Fibroblast of skin of left biceps (primary cell): ENCODE measurements at regions not wholly inside any gene's neighbourhood (a gene's known extent, or its start where the extent isn't known, plus 50 kb on each side); places are given as distances from the start of the nearest gene placed in this dataset.
"Not testable (repeated sequence)": the region's sequence is repeated elsewhere in the genome, so short reads cannot be mapped to it uniquely, and the experiment has no call there.

Experiments
- DNase-seq, 2 experiments: peaks; one replicate each; pipeline ENCODE4 v3.0.0-alpha.2; 2013; ENCODE audit warnings: low read depth in 2 of 2

DNA sequence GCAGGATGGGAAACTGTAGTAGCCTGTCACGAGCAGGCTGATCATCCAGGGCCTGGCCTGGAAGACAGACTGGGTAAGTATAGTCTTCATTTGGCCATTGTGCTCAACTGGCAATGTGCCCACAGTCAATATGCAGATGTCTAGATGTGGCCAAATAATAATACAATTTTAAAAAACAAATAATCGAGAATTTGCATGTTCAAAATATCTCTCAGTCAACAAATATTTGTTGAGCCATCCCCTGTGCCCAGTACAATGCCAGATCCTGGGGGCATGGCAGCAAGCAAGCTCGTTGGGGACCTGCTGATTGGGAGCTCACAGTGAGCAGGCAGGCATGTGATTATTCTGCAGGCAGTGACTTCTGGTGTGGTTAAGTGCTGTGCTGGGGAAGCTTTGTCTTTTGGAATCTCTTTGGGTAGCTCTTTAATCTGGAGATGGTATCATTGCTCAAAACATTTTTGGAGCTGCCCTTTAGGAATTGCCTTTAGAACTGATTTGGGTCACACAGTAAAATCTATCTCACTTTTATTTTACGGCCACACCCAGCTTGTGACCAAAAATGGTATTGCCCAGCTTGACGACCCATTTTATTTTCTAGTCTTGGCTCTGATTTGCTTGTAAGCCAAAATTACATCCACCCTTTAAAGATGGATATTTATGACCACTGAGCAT lies 92.2 kb downstream of the PLCE1 start:
- no peak for DNase-seq

DNA sequence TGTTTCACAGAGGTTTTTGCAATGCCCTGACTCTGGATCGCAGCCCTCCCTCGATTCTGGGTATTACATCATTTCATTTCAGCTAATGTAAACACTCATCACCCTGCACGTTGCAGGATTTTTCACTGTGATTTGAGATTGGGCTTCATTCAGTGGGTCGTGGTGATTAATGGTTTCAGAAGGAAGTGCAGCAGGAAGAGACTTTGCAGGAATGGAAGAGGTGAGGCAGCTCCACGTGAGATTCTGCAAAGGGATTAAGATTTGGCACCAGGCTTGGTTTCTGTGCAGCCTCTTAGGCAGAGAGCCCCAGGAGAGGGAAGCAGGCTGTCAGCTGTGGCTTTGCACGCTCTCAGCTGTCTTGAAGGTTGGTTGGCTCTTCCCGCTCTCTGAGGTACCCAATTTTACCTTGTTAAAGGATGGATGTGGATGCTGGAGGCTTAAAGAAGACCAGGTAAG lies 95.2 kb downstream of the PLCE1 start:
- DNase-seq = peak; percentile 29 to 31

DNA sequence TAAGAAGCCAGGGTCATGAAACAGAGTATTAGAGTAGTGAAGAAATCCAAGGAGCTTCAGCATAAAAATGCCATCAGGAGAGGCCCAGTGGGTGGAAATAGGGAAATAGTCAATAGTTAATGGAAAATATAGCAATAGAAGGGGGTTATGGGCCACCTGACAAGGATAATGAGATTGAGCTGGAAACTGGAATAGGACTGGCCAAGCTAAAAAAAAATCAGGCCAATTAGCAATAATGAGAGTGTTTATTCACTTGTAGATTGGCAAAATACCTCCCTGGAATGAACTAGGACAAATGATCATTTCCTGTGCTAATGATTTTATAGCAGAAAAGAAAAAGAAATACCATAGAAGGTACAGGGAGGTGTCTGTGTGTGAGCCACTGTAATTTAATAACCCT lies 97.9 kb downstream of the PLCE1 start:
- DNase-seq = no peak

DNA sequence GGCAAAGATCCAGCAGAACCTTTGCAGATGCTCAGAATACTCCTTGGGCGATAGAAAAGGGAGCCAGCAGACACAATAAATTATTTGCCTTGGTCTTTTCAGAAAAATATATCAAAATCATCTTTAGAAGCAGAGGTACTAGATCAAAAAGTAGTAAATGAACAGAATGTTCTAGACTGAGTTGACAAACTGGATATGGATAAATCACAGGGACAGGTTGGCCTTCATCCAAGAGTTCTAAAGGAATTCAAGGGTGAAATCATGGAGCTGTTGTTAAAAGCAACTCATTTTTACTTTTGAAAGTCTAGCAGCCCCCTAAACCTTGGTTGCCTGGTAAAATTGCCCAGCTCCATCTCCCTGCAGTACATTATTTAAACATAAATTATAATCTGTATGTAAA lies 99.1 kb downstream of the PLCE1 start:
- no peak for DNase-seq

DNA sequence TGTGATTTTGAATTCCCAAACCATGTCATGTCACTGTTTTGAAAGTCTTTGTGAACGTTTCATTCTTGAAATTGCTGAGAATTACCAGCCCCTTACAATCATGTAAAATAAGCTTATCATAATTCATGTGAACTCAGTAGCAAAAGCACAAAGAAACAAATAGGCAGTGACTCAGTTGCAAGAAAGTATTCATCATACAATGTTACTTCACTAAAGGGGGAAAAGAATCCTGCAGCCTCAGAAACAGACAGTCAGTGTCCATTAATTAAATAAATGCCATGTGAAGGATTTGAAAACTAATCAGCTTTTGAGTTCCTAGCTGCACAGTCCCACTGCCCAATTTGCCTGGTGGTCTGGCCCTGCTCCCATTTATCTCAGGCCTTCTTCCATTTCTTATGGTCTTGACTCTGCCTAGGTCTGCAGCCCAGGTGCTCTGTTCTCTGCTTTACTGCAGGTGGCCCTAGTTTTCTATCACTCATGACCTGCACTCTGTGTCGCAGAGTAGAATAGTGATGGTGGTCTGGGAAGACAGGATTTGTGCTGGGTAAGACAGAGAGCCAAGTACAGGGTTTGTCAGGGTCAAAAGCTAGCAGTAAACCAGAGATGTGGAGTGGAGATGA lies 99.7 kb downstream of the PLCE1 start:
- DNase-seq = no peak

DNA sequence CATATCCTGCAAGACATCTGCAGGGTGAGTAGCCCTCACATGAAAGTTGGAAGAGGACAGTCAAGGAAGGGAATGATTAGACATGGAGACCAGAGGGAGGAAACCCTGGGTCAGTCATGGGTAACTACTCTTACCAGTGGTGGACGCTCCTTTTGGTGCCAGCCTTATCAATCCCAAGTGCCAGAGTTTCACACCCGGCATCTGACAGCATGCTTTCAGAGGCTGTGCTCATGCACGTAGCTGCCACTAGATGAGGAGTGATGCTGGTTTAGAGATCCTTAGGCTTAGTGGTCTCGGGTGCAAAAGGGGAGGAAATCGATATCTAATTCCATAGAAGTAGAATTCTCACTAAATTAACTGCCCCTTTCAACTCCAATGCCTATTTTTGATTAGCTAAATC lies 100.8 kb downstream of the PLCE1 start:
- no peak for DNase-seq

DNA sequence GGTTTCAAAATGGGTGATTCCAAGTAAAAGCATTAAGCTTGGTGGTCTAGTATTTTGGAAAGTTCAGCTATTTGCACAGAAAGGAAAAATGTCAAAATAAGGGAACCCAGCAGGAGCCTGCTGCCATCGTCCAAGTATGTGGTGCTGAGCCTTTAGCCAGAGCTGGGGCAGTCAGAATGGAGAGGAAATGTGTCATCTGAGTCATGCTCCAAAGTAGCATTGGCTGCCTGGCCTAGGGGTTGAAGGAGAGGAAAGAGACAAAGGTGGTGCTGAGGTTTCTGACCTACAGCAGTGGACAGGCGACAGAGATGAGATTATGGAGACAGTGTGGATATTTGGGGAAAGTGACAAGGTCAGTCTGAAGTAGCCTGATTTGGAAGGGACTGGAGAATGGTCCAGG lies 103.9 kb downstream of the PLCE1 start:
- no peak for DNase-seq

DNA sequence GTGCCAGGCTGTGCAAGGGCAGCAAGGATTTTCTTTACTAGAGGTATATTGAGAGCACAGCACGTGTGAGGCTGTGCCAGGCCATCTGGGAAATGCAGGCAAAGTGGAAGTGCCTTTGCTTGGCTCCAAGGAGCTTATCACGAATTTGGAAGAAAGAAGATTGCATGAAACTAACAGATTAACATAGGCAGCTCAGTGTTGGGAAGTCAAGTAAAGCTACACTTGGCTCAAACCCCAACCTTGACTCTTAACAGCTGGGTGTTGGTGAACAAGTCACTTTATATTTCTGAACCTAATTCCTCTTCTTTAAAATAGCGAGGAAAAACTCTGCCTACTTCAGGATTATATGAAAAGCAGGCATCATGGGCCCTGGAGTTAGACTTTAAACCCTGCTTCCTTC lies 105.2 kb downstream of the PLCE1 start:
- DNase-seq = no peak

DNA sequence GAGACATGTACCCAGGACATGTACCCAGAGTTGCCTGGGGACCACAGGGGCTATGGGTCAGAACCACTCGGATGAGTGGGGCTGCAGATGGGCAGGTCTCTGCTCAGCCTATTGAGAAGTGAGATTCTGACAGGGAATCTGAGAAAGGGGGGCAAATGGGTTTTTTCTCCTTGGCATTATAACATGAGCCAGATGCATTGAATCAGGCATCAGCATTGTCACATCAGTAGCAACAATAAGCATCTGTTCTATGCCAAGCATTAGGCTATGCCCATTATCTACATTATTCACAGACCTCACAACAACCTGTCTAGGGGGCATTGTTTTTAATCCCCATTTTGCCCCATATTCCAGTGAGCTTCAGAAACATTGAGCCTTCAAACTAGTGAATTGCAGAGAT lies 108.2 kb downstream of the PLCE1 start:
- DNase-seq = no peak

DNA sequence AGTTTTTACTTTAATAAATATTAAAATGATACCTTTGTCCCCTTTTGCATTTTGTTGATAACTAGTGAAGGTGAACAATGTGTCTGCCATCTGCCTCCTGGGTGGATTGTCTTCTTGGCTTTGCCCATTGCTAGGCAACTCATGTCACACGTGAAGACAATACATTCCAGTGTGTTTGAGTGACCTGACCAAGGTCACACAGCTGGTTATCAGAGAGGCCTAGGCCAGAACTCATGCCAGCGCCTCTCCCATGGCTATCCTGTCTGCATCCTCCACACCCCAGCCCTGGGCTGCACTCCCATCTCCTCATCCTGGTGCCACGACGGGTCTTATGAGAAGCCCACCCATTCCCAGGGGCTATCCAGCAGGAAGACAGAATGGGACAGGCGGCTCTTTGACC lies 108.7 kb downstream of the PLCE1 start:
- no peak for DNase-seq

DNA sequence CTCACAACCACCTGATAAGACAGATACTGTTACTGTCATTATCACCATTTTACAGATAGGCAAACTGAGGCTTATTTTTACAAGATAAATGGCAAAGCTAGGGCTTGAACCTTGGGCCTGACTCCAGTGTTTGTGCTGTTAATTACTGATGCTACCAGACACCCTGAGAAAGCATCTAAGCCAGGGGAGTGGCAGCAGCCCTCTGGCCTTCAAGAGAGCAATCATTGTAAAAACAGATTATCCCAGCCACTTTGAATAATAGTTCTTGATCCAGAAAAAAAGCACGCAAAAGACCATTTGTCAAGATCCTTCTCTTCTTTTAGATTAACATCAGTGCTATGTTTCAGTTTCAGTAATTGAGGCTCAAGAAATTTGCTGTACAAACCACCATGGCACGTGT lies 109.5 kb downstream of the PLCE1 start:
- DNase-seq = no peak

DNA sequence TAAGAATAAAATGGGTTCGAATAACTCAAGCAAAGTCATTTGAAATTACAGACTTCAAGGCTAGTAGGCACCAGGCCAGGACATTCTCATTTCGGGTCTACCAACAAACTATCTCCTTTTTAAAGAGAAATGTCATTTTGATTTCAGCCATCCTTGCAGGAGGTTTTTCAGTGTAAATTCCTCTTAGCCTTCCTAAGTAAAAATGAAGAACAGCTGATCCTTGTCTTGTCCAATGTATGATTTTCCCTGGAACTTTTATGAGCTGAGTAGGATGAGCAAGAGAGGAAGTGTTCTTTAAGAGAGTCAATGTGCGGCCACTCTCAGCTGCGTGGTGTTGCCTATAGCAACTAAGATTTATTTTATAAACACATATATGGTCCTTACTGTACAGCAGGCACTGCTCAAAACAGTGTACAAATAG lies 110.1 kb downstream of the PLCE1 start:
- DNase-seq = peak in 1 of 2 experiments; percentile 17

DNA sequence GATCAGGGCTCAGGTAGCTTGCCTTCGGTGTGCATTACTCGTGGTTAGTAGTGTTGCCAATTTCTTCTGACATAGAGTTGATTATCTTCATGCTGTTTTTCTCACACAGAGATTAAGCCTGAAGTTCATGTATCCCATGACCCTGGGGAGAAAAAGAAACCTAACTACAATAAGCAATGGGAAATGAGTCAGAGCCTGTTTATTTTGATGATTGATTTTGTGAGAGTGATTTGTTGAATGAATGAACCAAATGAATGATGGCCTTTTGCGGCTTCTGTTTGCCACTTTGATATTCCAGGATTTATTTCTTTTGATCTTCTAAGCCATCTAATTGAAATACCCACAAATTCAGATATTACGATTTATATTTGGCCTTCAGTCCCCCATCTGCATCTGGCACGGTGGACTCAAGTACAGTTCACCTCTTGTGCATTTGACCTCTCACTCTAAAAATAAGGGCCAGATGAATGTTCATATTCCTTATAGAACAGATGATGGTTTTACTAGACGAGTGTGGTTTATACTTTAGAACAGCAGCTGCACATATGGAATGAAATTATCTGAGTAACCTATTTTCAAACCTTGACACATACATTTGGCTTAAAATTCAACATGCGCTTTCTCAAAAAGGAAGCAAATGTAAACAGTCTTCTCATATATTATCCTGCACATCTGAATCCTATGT lies 110.7 kb downstream of the PLCE1 start:
- DNase-seq = no peak

DNA sequence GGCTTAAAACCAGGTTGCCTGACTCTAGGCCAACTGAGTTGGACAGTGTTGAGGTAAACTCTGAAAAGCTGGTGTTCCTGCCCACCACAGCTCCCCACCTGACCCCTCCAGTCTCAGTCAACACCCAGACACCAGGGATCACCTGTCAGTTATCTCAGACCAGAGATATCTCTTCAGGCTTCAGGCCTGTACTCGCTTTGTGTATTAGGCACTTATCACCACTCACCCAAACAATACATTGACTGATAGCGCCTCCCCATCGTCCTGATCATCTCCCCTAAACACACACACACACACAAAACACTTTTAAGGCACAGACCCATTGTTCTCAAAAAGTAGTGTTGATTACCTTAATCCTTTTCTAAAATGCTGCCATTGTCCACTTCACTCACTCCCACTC lies 111.5 kb downstream of the PLCE1 start:
- DNase-seq = no peak

DNA sequence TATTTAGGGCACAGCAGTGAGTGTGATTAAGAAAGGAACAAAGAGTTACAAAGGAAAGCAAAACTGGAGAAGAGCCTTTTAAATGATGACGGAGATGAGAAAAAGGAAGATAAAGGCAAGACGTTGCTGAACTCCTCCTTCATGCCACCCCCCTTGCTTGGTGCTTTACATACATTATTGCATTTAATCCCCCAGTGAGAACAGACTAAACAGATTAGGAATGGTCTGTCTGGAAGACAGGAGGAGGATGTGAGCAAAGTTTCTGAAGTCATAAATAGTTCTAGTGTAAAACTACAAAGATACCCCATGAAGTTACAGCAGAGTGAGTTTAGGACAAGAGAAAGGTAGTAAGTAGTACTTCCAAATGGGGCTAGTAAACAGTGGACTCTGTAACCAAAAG lies 113.5 kb downstream of the PLCE1 start:
- DNase-seq = no peak

DNA sequence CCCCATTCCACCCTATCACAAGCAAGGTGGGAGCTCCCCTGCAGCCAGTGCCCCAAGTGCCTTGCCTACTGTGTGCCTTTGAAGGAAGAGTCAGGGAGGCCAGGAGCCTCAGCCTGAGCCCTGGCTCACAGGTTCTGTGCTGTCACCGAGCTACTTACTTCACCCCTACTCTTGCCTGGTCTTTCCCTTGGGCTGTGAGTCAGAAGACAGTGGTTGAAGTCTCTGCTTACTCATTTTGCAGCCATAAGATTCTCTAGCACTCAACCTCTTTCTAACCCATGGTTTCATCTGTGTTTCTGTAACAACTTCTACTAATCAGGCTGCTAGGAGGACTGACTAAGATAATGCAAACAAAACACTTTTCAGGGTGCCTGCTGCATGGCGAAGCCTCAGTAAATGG lies 114.5 kb downstream of the PLCE1 start:
- DNase-seq = peak; percentile 32 to 33

DNA sequence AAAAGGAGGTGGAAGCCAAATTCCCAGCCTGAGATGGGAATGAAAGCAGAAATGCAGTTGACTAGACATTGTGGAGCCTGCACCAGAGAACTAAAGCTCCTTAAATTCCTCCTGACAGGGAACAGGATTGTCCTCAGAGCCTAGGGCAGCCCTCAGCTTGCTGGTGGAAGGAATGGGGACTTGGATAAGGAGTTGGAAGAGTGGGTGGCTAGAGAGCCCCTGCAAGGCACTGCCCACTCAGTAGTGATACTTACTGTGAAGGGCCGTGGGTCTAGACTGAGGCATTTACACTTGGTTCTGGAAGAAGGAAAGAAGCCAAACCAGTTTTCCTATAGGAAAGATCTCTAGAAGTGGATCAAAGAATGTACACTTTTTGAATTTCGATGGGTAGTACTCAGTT lies 117.6 kb downstream of the PLCE1 start:
- no peak for DNase-seq

DNA sequence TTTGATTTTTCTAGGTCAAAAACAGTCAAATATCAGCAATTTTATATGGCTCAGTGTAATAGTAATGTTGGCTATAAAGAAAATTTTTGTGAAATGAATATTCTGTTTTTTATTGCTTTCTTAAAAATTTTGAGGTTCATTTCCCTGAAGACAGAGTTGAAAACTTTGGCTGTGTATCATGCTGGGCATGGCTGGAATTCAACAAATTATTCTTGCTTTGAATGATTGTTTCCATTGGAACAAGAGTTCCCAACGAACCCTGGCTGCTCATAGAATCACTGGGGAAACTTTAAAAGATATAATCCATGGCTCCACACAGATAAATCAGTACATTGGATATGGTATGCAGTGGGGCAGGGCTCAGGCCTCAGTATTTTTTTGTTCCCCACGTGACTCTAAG lies 118.6 kb downstream of the PLCE1 start:
- no peak for DNase-seq

DNA sequence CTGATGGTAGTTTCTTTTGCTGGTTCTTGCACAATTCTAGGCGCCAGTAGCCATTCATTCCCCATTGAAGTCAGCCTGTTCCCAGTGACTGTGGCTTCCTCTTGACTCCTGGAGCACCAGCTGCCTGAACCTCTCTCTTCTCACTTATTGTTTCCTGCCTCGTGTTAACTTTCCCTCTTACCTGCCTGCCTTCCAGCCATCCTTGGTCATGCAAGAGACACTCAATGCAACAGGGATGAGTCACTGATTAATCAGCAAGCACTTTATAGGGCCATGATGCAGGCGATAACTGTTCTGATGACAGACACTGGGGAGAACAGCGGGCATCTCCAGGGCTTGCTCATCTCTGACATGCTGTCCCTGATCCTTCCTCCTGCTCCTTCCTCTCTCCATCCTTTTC lies 122.0 kb downstream of the PLCE1 start:
- no peak for DNase-seq

DNA sequence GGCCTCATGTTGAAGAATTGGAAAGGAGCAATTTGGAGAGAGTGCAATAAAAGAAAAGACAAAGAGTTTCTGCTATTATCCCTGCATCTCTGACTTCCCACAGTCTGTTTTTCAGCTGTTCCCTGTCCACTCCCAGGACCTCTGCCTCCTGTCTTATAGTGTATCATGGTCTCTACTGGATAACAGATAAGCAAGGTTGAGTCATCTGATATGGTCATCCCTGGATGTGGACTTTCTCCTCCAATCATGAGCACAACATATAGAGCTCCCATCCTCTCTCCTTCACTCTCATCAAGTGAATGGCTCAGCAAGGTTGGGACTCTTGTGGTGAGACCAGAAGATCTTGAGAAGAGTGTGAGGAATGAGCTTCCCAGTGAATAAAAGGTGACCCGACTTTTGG lies 123.1 kb downstream of the PLCE1 start:
- DNase-seq = no peak

DNA sequence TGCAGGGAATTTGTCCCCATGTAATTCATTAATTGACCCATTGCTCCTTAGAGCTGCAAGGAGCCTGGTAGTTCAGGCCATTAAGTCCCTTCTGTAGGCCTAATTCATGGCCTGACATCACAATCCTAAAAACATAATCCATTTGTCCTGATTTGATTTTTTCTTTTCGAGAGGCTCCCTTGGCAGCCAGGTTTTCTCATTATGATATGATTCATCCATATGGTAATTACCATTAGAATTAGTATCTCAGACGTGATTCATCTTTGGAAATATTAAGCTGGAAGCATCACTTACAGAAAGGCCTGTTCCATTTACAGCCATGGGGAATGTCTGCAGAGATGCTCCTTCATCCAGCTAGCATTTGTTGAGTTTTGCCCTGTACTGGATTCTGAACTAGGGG lies 128.5 kb downstream of the PLCE1 start:
- no peak for DNase-seq

DNA sequence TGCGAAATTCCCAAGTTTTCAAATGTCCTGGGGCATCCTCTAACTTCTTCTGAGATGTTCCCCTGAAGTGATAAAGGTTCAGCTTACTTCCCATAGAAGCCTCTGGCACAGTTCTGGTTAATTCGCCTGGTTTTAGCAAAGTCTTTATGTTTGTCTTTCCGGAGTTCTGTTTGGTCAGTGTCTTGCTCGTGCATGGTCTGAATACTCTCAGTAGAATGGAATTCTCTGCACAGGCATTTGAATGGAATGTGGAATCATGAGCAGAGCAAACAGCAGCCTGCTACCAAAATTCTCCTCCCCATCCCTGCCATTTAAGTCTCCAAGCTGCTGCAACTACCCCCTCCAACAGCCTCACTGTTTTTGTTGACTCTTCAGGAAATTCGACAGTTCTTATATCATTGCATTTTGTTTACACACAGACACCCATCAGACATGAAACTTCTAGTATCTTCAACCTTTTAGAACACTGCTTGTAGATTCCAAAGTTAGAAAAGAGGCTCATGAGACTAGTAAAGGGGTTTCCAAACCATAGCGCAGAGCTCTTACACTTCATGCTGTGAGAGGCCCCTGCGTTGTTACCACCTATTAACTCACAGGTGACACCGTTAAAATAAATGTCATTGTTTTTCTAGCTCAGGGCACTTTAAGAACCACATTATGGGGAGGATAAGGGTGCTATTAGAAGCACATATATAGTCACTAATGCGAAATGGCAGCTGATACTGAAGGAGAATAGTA lies 129.7 kb downstream of the PLCE1 start:
- DNase-seq = peak; percentile 75 to 78

DNA sequence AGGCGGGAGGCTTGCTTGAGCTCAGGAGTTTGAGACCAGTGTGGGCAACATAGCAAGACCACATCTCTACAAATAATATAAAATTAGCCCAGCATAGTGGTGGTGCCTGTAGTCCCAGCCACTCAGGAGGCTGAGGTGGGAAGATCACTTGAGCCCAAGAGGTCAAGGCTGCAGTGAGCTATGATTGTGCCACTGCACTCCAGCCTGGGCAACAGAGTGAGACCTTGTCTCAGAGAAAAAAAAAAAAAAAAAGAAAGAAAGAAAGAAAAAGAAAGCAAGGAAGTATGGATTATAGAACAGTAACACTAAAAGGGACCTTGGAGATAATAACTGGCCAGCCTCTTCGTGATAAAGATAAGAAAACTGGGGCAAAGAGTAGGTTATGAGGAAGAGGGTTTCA lies 130.4 kb downstream of the PLCE1 start:
- DNase-seq = not testable (repeated sequence)
